ENCODE measurements at regions not wholly inside any gene's neighbourhood (a gene's known extent, or its start where the extent isn't known, plus 50 kb on each side); places are given as distances from the start of the nearest gene placed in this dataset.

GRCh38 chr1:47582891-47583608 lies 145.2 kb downstream of the FOXD2 start:
- FAIRE-seq, result no peak
- Histone ChIP-seq H3K27ac (ENCODE audit: low read depth in 2 of 2, low read length in 2 of 2) (no peak overlapping the region), H3K36me3 (ENCODE audit: control insufficient read depth in 2 of 3, insufficient read depth in 3 of 3, low read length in 3 of 3) (no peaks in the 10 kb centered on the region), H3K9ac (ENCODE audit: low read length in 3 of 3) (no peak overlapping the region), H3K27me3 (ENCODE audit: control insufficient read depth, insufficient read depth, low read length) (no peaks in the 10 kb centered on the region), H3K4me1 (ENCODE audit: control insufficient read depth in 2 of 3, insufficient read depth in 2 of 3, low read depth in 1 of 3, low read length in 3 of 3) (peaks cover 0 to 3% (median 2%) of the 10 kb centered on the region in 3 donors), H3K9me3 (ENCODE audit: control insufficient read depth in 2 of 3, insufficient read depth in 1 of 3, low read length in 3 of 3) (no peaks in the 10 kb centered on the region), H3K4me3 (ENCODE audit: low read length in 3 of 3) (no peak overlapping the region)
- intact Hi-C loops (cut with DNase I), result no loop called here
- DNase-seq, result peak in 2 of 5 donors; percentile 0 to 24
- TF ChIP-seq, protein P1, sequence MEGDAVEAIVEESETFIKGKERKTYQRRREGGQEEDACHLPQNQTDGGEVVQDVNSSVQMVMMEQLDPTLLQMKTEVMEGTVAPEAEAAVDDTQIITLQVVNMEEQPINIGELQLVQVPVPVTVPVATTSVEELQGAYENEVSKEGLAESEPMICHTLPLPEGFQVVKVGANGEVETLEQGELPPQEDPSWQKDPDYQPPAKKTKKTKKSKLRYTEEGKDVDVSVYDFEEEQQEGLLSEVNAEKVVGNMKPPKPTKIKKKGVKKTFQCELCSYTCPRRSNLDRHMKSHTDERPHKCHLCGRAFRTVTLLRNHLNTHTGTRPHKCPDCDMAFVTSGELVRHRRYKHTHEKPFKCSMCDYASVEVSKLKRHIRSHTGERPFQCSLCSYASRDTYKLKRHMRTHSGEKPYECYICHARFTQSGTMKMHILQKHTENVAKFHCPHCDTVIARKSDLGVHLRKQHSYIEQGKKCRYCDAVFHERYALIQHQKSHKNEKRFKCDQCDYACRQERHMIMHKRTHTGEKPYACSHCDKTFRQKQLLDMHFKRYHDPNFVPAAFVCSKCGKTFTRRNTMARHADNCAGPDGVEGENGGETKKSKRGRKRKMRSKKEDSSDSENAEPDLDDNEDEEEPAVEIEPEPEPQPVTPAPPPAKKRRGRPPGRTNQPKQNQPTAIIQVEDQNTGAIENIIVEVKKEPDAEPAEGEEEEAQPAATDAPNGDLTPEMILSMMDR (IDR thresholded peaks at IDR 0.05; ENCODE audit: borderline replicate concordance, extremely low read depth, insufficient read depth), result no peak

DNA sequence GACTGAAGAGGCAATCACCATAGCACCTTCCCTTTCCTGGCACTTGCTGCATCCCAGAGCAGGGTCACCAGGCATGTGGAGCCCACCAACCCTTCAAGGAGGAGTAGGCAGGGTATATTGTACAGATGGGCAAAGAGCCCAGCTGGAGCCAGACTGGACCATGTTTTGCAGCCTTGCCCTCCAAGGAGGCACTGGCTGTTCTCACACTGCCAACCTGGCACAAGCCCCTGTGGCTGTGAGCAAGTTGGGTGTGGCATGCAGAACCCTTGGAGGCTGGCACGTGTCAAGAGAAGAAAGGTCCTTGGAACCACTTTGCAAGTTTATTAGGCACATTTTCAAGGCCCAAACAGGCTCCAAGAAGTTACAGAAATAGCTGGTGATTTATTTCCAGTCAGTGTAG lies 146.4 kb downstream of the FOXD2 start:
- no peak overlapping the region for H3K9ac ChIP-seq (ENCODE audit: low read length in 3 of 3)
- no peaks in the 10 kb centered on the region for H3K9me3 ChIP-seq (ENCODE audit: control insufficient read depth in 2 of 3, insufficient read depth in 1 of 3, low read length in 3 of 3)
- FAIRE-seq (no peak), DNase-seq (no peak)
- no peaks in the 10 kb centered on the region for H3K4me1 ChIP-seq (ENCODE audit: control insufficient read depth in 2 of 3, insufficient read depth in 2 of 3, low read depth in 1 of 3, low read length in 3 of 3)
- no peak overlapping the region for H3K4me3 ChIP-seq (ENCODE audit: low read length in 3 of 3)
- no peak overlapping the region for H3K27ac ChIP-seq (ENCODE audit: low read depth in 2 of 2, low read length in 2 of 2)
- TF ChIP-seq, protein P1 (IDR thresholded peaks at IDR 0.05; ENCODE audit: borderline replicate concordance, extremely low read depth, insufficient read depth), result no peak
- H3K27me3 ChIP-seq (ENCODE audit: control insufficient read depth, insufficient read depth, low read length), result no peaks in the 10 kb centered on the region
- intact Hi-C loops (cut with DNase I), result no loop called here
- H3K36me3 ChIP-seq (ENCODE audit: control insufficient read depth in 2 of 3, insufficient read depth in 3 of 3, low read length in 3 of 3), result no peaks in the 10 kb centered on the region

- intact Hi-C loops (cut with DNase I), result no loop called here
These were observed 147.5 kb downstream of the FOXD2 start for GRCh38 chr1:47585141-47585902.

More at GRCh38 chr1:47585141-47585902, 147.5 kb downstream of the FOXD2 start:
- no peak overlapping the region for H3K27ac ChIP-seq (ENCODE audit: low read depth in 2 of 2, low read length in 2 of 2)
- TF ChIP-seq, protein P1 (IDR thresholded peaks at IDR 0.05; ENCODE audit: borderline replicate concordance, extremely low read depth, insufficient read depth), result no peak
- no peaks in the 10 kb centered on the region for H3K9me3 ChIP-seq (ENCODE audit: control insufficient read depth in 2 of 3, insufficient read depth in 1 of 3, low read length in 3 of 3)
- no peaks in the 10 kb centered on the region for H3K4me1 ChIP-seq (ENCODE audit: control insufficient read depth in 2 of 3, insufficient read depth in 2 of 3, low read depth in 1 of 3, low read length in 3 of 3)
- H3K36me3 ChIP-seq (ENCODE audit: control insufficient read depth in 2 of 3, insufficient read depth in 3 of 3, low read length in 3 of 3), result no peaks in the 10 kb centered on the region
- DNase-seq (peak in 1 of 5 donors; percentile 1), FAIRE-seq (no peak)
- H3K4me3 ChIP-seq (ENCODE audit: low read length in 3 of 3), result no peak overlapping the region
- no peaks in the 10 kb centered on the region for H3K27me3 ChIP-seq (ENCODE audit: control insufficient read depth, insufficient read depth, low read length)
- no peak overlapping the region for H3K9ac ChIP-seq (ENCODE audit: low read length in 3 of 3)

Measured in kidney (tissue), 13 donors.